Epithelial cell of proximal tubule (primary cell): ENCODE measurements at regions not wholly inside any gene's neighbourhood (a gene's known extent, or its start where the extent isn't known, plus 50 kb on each side); places are given as distances from the start of the nearest gene placed in this dataset.

Source experiments
- DNase-seq: peaks from one replicate; pipeline ENCODE4 v3.0.0-alpha.2; 2011; ENCODE audit warnings: low read depth
- H3K4me3 ChIP-seq: 2 replicates; pipeline ENCODE4 v1.5.1; 2011; ENCODE audit warnings: low read depth, mild to moderate bottlenecking, low read length
- TF ChIP-seq, protein P1 (sequence below): conservative IDR thresholded peaks from 2 replicates; pipeline ENCODE4 v1.5.1; 2012; ENCODE audit warnings: low read depth, mild to moderate bottlenecking, low read length

DNA sequence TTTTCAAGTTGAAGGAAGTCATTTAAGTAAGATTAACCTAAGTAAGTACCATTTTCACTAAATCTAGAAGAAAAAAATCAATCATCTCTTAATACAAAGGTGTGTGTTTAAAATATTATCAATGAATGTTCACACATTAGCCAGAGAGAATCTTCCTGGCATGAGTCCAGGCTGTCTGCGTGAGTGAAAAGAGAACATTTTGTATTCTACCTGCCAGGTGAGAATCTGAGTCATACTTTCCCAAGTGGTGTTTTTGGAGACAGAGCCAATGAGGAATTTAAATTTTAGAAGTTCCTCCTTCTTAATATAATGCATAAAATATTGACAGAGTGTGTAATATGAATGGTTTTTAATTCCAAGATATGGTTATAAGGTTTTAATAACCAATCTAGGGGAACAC is 371.8 kb upstream of the NR3C2 start:
- H3K4me3 ChIP-seq = no peak overlapping the region
- DNase-seq = no peak
- TF ChIP-seq, protein P1, sequence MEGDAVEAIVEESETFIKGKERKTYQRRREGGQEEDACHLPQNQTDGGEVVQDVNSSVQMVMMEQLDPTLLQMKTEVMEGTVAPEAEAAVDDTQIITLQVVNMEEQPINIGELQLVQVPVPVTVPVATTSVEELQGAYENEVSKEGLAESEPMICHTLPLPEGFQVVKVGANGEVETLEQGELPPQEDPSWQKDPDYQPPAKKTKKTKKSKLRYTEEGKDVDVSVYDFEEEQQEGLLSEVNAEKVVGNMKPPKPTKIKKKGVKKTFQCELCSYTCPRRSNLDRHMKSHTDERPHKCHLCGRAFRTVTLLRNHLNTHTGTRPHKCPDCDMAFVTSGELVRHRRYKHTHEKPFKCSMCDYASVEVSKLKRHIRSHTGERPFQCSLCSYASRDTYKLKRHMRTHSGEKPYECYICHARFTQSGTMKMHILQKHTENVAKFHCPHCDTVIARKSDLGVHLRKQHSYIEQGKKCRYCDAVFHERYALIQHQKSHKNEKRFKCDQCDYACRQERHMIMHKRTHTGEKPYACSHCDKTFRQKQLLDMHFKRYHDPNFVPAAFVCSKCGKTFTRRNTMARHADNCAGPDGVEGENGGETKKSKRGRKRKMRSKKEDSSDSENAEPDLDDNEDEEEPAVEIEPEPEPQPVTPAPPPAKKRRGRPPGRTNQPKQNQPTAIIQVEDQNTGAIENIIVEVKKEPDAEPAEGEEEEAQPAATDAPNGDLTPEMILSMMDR = no peak

DNA sequence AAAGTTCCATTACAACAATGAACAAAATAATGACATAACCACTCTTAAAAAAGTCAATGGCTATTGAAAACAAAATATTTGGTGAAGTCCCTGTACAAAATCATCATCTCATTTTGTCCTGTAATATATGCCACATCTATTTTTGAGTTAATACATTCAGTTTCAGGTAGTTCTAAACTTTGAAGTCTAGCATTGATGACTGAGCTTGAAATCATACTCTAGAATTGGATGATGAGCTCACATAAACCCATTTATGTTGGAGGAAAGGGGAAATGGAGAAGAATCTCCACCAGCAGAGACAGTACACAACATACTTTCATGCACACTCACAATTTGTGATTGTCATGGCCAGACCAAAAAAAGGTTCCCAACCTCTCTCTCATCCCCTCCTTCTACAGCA is 371.1 kb upstream of the NR3C2 start:
- DNase-seq = no peak
- H3K4me3 ChIP-seq = no peak overlapping the region
- TF ChIP-seq, protein P1 = no peak

DNA sequence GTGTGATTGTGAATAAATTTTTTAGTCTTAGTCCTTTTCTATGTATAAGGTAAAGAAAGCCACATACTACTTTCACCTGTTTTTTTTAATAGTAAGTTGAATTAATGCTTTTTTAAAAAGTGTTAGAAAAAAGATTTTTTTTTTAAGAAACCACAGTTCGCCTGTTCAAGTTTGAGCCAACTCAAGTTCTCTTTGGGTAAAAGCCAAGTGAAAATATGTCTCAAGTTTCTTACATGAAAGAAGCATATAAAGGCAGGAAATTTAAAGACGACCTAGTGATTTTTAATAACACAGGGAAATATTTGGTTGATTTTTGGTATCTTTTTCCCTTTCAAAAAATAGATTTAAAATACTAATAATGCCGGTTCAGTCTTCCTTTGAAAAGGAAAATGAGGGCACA is 369.9 kb upstream of the NR3C2 start:
- TF ChIP-seq, protein P1 = no peak
- no peak for DNase-seq
- H3K4me3 ChIP-seq = no peak overlapping the region

DNA sequence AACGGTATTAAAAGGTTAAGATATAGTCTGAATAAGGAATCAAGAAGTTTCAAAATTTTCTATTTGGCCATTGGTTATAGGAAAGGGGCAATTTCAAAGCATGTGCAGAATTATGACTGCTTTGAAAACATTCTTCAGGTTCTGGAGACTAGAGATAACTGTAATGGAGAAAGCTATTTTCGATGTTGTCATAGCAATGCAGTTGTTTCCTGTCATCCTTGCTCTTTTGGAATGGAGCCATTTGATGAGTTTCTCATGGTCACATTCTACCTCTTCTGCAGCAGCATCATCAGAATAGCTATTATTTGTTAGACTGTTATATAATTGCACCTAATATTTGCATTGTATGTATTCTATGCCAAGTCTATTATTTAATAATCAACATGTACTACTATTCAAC is 368.2 kb upstream of the NR3C2 start:
- TF ChIP-seq, protein P1 = no peak
- DNase-seq = no peak
- no peak overlapping the region for H3K4me3 ChIP-seq

DNA sequence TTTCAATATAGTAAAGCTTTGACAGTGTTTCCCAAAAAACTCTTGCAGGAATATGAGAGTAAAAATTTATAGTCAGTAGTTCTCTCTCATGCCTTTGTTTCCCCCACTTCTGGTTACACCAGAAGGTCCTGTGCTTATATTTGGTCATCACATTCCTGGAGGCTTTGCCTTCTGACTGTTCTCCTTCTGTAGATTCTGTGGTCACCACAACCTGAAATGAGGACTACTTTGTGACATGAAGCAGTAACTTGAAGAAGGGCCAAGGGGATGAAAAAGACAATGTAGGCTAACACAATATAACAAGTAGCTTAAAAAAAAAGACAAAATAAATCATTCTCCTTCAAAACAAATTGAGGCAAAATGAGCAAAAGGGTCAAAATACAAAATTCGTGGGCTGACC is 366.2 kb upstream of the NR3C2 start:
- DNase-seq = no peak
- no peak overlapping the region for H3K4me3 ChIP-seq
- TF ChIP-seq, protein P1 = no peak

DNA sequence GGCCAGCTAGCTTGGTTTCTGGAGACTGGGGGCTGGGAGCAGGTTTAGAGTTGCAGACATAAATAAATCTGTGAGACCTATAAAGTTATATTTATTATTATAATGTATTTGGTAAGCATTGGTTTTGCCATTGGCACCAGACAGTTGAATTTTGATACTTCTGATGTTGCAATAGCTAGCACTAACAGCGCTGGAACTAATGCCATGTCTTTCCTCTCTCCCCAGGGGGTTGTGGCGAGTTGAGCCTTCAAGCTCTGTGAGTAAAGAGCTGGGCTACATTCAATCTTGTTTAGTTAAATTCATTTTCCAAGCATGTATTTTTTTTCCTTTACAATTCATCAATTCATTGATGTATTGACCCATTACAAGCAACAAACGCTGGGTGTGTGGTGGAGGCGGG is 358.7 kb upstream of the NR3C2 start:
- H3K4me3 ChIP-seq = no peak overlapping the region
- DNase-seq = no peak
- TF ChIP-seq, protein P1 = no peak

DNA sequence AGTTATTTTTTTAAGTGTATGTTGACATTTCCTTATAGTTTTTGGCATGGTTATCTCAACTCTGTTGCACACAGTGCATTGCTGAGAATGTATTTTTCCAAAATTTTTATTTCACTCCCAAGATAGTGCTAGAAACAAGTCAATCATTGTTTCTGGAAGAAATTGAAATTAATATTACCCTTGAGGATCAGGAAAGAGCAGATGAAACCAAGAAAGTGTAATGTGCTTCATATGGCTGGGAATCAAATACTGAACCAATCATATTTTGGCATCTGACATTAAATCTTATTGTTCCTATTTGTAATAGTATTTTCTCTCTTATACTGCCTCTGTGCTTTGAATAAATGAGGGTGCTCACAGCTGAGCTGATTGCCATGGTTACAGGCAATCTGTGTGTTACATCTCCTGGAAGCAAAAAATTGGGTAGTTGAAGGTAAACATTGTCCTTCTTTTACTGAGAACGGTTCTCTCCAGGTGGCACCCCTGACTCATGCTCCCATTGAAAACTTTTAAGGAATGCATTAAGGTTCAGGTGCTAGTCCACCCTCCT is 358.2 kb upstream of the NR3C2 start:
- no peak for DNase-seq
- TF ChIP-seq, protein P1 = no peak
- no peak overlapping the region for H3K4me3 ChIP-seq
